Lower leg skin (tissue), 3 donors: ENCODE measurements at regions not wholly inside any gene's neighbourhood (a gene's known extent, or its start where the extent isn't known, plus 50 kb on each side); places are given as distances from the start of the nearest gene placed in this dataset.

Experiments
- CTCF ChIP-seq, 3 donors: fragments of 450-650 bp; IDR thresholded peaks; one replicate each; pipeline ENCODE4 v1.5.1; 2016; ENCODE audit warnings: antibody characterized with exemption in 3 of 3, mild to moderate bottlenecking in 3 of 3, moderate library complexity in 2 of 3
- POLR2A ChIP-seq, 2 donors: fragments of 450-650 bp; IDR thresholded peaks; one replicate each; pipeline ENCODE4 v1.6.1; 2016 to 2017; ENCODE audit warnings: antibody characterized with exemption in 2 of 2, mild to moderate bottlenecking in 1 of 2, moderate library complexity in 1 of 2

DNA sequence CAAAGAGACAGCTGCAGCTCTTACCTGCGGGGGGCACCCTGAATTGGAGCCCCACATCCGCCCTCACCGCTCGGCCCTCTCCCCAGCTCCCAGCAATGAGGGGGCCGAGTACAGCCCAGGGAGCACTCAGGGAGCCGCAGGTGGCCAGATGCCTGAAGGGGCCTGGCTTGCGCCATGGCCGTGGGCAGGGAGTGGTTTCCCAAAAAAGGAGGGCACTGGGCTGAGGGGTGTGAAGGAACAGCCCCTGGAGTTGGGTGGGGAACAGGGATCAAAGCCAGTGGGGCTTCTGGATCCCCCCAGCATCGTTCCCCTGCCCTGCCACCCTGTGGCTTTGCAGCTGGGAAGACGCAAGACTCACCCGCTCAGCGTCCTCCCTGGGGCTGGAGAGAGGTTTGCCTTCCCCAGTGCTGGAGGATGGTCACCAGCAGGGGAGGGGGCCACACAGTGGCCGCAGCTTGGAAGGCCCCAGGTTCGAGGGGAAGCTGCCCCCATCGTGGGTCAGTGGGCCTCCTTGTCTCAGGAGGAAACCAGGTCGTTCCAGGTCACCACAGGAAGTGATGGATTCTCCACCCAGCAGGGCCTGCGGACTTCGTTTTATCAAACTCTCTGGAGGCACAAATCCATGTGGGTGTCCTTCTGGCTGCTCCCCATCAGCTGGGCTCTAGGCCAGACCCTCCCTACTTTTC is 68.2 kb upstream of the HPCAL1 start:
- TF ChIP-seq CTCF (IDR thresholded peaks at IDR 0.05) (no peak), POLR2A (IDR thresholded peaks at IDR 0.05) (no peak)
